GM18870 (cell line): ENCODE measurements at regions not wholly inside any gene's neighbourhood (a gene's known extent, or its start where the extent isn't known, plus 50 kb on each side); places are given as distances from the start of the nearest gene placed in this dataset.
"Not testable (repeated sequence)": the region's sequence is repeated elsewhere in the genome, so short reads cannot be mapped to it uniquely, and the experiment has no call there.

ENCODE experiments used
- ATAC-seq: cut with Tn5 transposase; IDR thresholded peaks from one replicate; pipeline ENCODE4 v1.9.1; 2021; ENCODE audit warnings: moderate library complexity; ENCODE audit not compliant: unreplicated experiment

GRCh38 chr3:59374091-59374817 is 324.4 kb upstream of the CFAP20DC start:
- no peak for ATAC-seq

GRCh38 chr3:59372346-59372745 is 322.5 kb upstream of the CFAP20DC start:
- ATAC-seq, result no peak

- no peak for ATAC-seq
Observed at GRCh38 chr3:59368900-59369675, 319.3 kb upstream of the CFAP20DC start.

GRCh38 chr3:59367150-59367549 is 317.3 kb upstream of the CFAP20DC start:
- no peak for ATAC-seq

- ATAC-seq, result no peak
Observed at GRCh38 chr3:59366218-59366617, 316.4 kb upstream of the CFAP20DC start.

GRCh38 chr3:59364496-59364895 is 314.7 kb upstream of the CFAP20DC start:
- no peak for ATAC-seq

- ATAC-seq, result not testable (repeated sequence)
Observed at GRCh38 chr3:59360312-59360711, 310.5 kb upstream of the CFAP20DC start.

GRCh38 chr3:59341459-59341858 is 291.6 kb upstream of the CFAP20DC start:
- no peak for ATAC-seq

GRCh38 chr3:59339818-59340217 is 290.0 kb upstream of the CFAP20DC start:
- ATAC-seq, result no peak

GRCh38 chr3:59338934-59339333 is 289.1 kb upstream of the CFAP20DC start:
- no peak for ATAC-seq

- no peak for ATAC-seq
Observed at GRCh38 chr3:59335338-59335737, 285.5 kb upstream of the CFAP20DC start.

- no peak for ATAC-seq
Observed at GRCh38 chr3:59334585-59334984, 284.8 kb upstream of the CFAP20DC start.

- ATAC-seq, result no peak
Observed at GRCh38 chr3:59327376-59327808, 277.6 kb upstream of the CFAP20DC start.

GRCh38 chr3:59326246-59327024 is 276.6 kb upstream of the CFAP20DC start:
- ATAC-seq, result no peak

GRCh38 chr3:59321881-59322540 is 272.2 kb upstream of the CFAP20DC start:
- ATAC-seq, result no peak

- ATAC-seq, result no peak
Observed at GRCh38 chr3:59320080-59320479, 270.3 kb upstream of the CFAP20DC start.

- ATAC-seq, result no peak
Observed at GRCh38 chr3:59319442-59319841, 269.6 kb upstream of the CFAP20DC start.

GRCh38 chr3:59318881-59319280 is 269.1 kb upstream of the CFAP20DC start:
- ATAC-seq, result no peak

GRCh38 chr3:59317386-59317785 is 267.6 kb upstream of the CFAP20DC start:
- no peak for ATAC-seq

- no peak for ATAC-seq
Observed at GRCh38 chr3:59316688-59317275, 267.0 kb upstream of the CFAP20DC start.

GRCh38 chr3:59313365-59313764 is 263.5 kb upstream of the CFAP20DC start:
- ATAC-seq, result no peak
